Keratinocyte (primary cell): ENCODE measurements at regions not wholly inside any gene's neighbourhood (a gene's known extent, or its start where the extent isn't known, plus 50 kb on each side); places are given as distances from the start of the nearest gene placed in this dataset.

Experiments used
- DNase-seq: peaks from one replicate; pipeline ENCODE4 v3.0.0-alpha.2; 2011; ENCODE audit warnings: low read depth, missing footprints, low spot score
- FAIRE-seq: peaks from 2 replicates; lab custom pipeline; 2011; peaks lifted over from hg19 to GRCh38; lab: Jason Lieb, UNC
- H2AFZ ChIP-seq: 2 replicates; pipeline ENCODE4 v1.6.0; 2012; ENCODE audit warnings: low read length, control low read depth, inconsistent platforms; ENCODE audit not compliant: control insufficient read depth
- H3K27ac ChIP-seq: 2 replicates; pipeline ENCODE4 v1.5.1; 2011; ENCODE audit warnings: low read length; ENCODE audit not compliant: control insufficient read depth, insufficient read depth
- H3K27me3 ChIP-seq: 3 replicates; pipeline ENCODE4 v1.6.0; 2011; ENCODE audit warnings: low read length; ENCODE audit not compliant: control insufficient read depth, insufficient read depth; ENCODE audit errors: extremely low read depth
- H3K36me3 ChIP-seq, 2 experiments: 2 replicates in 1 of 2; 3 replicates in 1 of 2; pipeline ENCODE4 v1.5.1; 2011; ENCODE audit warnings: low read length in 2 of 2, mild to moderate bottlenecking in 1 of 2; ENCODE audit not compliant: control insufficient read depth in 2 of 2, insufficient read depth in 2 of 2; ENCODE audit errors: extremely low read depth in 1 of 2
- H3K4me1 ChIP-seq: 3 replicates; pipeline ENCODE4 v1.5.1; 2011; ENCODE audit warnings: low read length; ENCODE audit not compliant: control insufficient read depth, insufficient read depth; ENCODE audit errors: extremely low read depth
- H3K4me2 ChIP-seq: 3 replicates; pipeline ENCODE4 v1.6.0; 2011; ENCODE audit warnings: low read depth, low read length; ENCODE audit not compliant: control insufficient read depth, insufficient read depth; ENCODE audit errors: extremely low read depth
- H3K4me3 ChIP-seq, 3 experiments: fragments of 200-600 bp in 1 of 3; sonication (generic) in 1 of 3; 2 replicates in 2 of 3; 3 replicates in 1 of 3; pipeline ENCODE4 v1.5.1; 2011 to 2016; ENCODE audit warnings: low read length in 3 of 3, mild to moderate bottlenecking in 3 of 3, control low read depth in 2 of 3, inconsistent platforms in 1 of 3, low read depth in 1 of 3, mixed read lengths in 1 of 3, mixed run types in 1 of 3, moderate library complexity in 1 of 3; ENCODE audit not compliant: control insufficient read depth in 2 of 3, insufficient read depth in 2 of 3; ENCODE audit errors: extremely low read depth in 1 of 3
- H3K79me2 ChIP-seq: 2 replicates; pipeline ENCODE4 v1.6.0; 2012; ENCODE audit warnings: low read length; ENCODE audit not compliant: control insufficient read depth, insufficient read depth
- H3K9ac ChIP-seq: 3 replicates; pipeline ENCODE4 v1.6.0; 2011; ENCODE audit warnings: low read length; ENCODE audit not compliant: control insufficient read depth, insufficient read depth; ENCODE audit errors: extremely low read depth
- H3K9me1 ChIP-seq: 3 replicates; pipeline ENCODE4 v1.6.0; 2011; ENCODE audit warnings: low read length; ENCODE audit not compliant: control insufficient read depth, insufficient read depth; ENCODE audit errors: extremely low read depth
- H3K9me3 ChIP-seq: 2 replicates; pipeline ENCODE4 v1.5.1; 2012; ENCODE audit warnings: low read depth, low read length; ENCODE audit not compliant: control insufficient read depth
- H4K20me1 ChIP-seq: 3 replicates; pipeline ENCODE4 v1.6.0; 2011; ENCODE audit warnings: low read length; ENCODE audit not compliant: control insufficient read depth, insufficient read depth; ENCODE audit errors: extremely low read depth
- EZH2 ChIP-seq: IDR thresholded peaks from one replicate; pipeline ENCODE4 v1.6.1; 2012; ENCODE audit warnings: inconsistent platforms, mild to moderate bottlenecking, low read length, moderate library complexity
- dilution Hi-C: fragments of 300-500 bp; cut with MboI; formaldehyde crosslinking; loops from one replicate; pipeline ENCODE4 v1.7.0; 2020; ENCODE audit warnings: low sequenced_read_pairs; ENCODE audit not compliant: extremely low pct_ligation_motif_present
- TF ChIP-seq, protein P1 (sequence below), 3 experiments: IDR thresholded peaks in 1 of 3; conservative IDR thresholded peaks in 1 of 3; optimal IDR thresholded peaks in 1 of 3; 2 replicates in 2 of 3; 3 replicates in 1 of 3; pipeline versions ENCODE3 to v1.5.1; 2011; ENCODE audit warnings: low read length in 3 of 3, mild to moderate bottlenecking in 3 of 3, moderate library complexity in 2 of 3, control low read depth in 1 of 3, inconsistent platforms in 1 of 3; ENCODE audit not compliant: insufficient read depth in 2 of 3; ENCODE audit errors: extremely low read depth in 1 of 3

DNA sequence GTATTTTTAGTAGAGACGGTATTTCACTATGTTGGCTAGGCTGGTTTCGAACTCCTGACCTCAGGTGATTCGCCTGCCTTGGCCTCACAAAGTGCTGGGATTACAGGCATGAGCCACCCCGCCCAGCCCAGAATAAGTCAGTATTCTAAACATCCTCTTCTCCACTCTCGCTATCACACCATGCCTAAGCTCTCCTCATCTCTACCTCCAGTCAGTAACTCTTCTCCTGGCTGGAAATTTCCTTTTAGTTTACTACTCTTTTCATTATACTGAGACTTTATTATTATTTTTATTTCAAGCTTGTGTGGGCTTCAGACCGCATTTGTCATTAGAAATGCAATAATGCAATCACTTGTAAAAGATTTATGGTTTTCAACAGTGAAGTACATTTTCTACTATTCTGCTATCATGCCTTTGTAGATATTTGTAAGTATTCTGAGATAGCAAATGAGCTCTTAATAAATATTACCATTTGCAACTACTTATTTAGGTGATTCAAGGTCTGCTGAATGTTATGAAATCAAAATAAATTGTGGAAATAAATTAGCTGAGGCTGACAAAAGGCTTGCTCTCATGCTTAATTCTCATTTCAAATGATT, 617.3 kb upstream of the GOT2 start:
- H3K4me3 ChIP-seq, result no peak overlapping the region
- H3K9me3 ChIP-seq, result peaks cover 2% of the 10 kb centered on the region
- H3K79me2 ChIP-seq, result no peaks in the 10 kb centered on the region
- H3K36me3 ChIP-seq, result no peaks in the 10 kb centered on the region
- H3K4me2 ChIP-seq, result no peak overlapping the region
- H3K9me1 ChIP-seq, result no peaks in the 10 kb centered on the region
- DNase-seq, result no peak
- dilution Hi-C loops, result no loop called here
- no peak overlapping the region for H3K9ac ChIP-seq
- no peaks in the 10 kb centered on the region for H3K4me1 ChIP-seq
- H3K27me3 ChIP-seq, result no peaks in the 10 kb centered on the region
- FAIRE-seq, result no peak
- TF ChIP-seq, protein P1, sequence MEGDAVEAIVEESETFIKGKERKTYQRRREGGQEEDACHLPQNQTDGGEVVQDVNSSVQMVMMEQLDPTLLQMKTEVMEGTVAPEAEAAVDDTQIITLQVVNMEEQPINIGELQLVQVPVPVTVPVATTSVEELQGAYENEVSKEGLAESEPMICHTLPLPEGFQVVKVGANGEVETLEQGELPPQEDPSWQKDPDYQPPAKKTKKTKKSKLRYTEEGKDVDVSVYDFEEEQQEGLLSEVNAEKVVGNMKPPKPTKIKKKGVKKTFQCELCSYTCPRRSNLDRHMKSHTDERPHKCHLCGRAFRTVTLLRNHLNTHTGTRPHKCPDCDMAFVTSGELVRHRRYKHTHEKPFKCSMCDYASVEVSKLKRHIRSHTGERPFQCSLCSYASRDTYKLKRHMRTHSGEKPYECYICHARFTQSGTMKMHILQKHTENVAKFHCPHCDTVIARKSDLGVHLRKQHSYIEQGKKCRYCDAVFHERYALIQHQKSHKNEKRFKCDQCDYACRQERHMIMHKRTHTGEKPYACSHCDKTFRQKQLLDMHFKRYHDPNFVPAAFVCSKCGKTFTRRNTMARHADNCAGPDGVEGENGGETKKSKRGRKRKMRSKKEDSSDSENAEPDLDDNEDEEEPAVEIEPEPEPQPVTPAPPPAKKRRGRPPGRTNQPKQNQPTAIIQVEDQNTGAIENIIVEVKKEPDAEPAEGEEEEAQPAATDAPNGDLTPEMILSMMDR (optimal IDR thresholded peaks at IDR 0.05 in 1 of 3, IDR thresholded peaks at IDR 0.05 in 1 of 3, conservative IDR thresholded peaks at IDR 0.05 in 1 of 3; ENCODE audit: extremely low read depth in 1 of 3, insufficient read depth in 2 of 3, low read length in 3 of 3), result no peak
- TF ChIP-seq EZH2, result no peak
- no peak overlapping the region for H2AFZ ChIP-seq
- H4K20me1 ChIP-seq, result no peaks in the 10 kb centered on the region
- H3K27ac ChIP-seq, result no peak overlapping the region

DNA sequence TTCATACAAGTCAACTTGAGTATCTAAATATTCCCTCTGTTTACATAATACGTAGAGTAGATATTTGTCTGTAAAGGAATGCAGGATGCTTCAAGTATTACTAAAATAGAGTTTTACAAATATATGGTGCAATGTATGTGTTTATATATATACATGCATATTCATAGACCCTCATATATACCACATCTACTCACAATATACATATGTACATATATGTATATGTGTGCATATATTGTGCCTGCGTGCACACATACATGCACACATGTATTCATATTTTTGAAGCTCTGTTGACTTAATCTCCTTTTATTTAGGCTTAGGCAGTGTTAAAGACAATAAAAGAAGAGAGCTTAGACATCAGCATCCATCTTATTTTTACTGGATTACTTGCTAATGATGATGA, 616.6 kb upstream of the GOT2 start:
- Histone ChIP-seq H3K9me1 (no peaks in the 10 kb centered on the region), H3K9me3 (peaks cover 2% of the 10 kb centered on the region), H3K4me3 (no peak overlapping the region), H3K9ac (no peak overlapping the region), H3K4me2 (no peak overlapping the region), H3K79me2 (no peaks in the 10 kb centered on the region), H2AFZ (no peak overlapping the region), H3K27ac (no peak overlapping the region), H3K27me3 (no peaks in the 10 kb centered on the region), H4K20me1 (no peaks in the 10 kb centered on the region), H3K4me1 (no peaks in the 10 kb centered on the region), H3K36me3 (no peaks in the 10 kb centered on the region)
- dilution Hi-C loops, result no loop called here
- FAIRE-seq (no peak), DNase-seq (no peak)
- no peak for TF ChIP-seq EZH2
- TF ChIP-seq, protein P1 (optimal IDR thresholded peaks at IDR 0.05 in 1 of 3, IDR thresholded peaks at IDR 0.05 in 1 of 3, conservative IDR thresholded peaks at IDR 0.05 in 1 of 3; ENCODE audit: extremely low read depth in 1 of 3, insufficient read depth in 2 of 3, low read length in 3 of 3), result no peak
